GM12878 (cell line): ENCODE measurements at regions not wholly inside any gene's neighbourhood (a gene's known extent, or its start where the extent isn't known, plus 50 kb on each side); places are given as distances from the start of the nearest gene placed in this dataset.

Experiments used
- ELK1 ChIP-seq: IDR thresholded peaks from 2 replicates; pipeline ENCODE4 v1.6.1; 2012; ENCODE audit warnings: low read depth, low read length, improper control_type of control experiment
- EP300 ChIP-seq, 2 experiments: fragments of 150-350 bp in 1 of 2; IDR thresholded peaks; 2 replicates each; pipeline ENCODE4 v1.6.1; 2011 to 2012; ENCODE audit warnings: low read depth in 2 of 2, low read length in 2 of 2, borderline replicate concordance in 1 of 2, improper control_type of control experiment in 1 of 2, inconsistent platforms in 1 of 2; ENCODE audit not compliant: control insufficient read depth in 1 of 2
- SP1 ChIP-seq: IDR thresholded peaks from one replicate; pipeline ENCODE4 v1.6.1; 2011; ENCODE audit warnings: low read depth, low read length
- SPI1 ChIP-seq: IDR thresholded peaks from 2 replicates; pipeline ENCODE4 v1.6.1; 2011; ENCODE audit warnings: low read depth, mild to moderate bottlenecking, low read length, moderate library complexity, borderline replicate concordance; ENCODE audit not compliant: insufficient read depth

- TF ChIP-seq SP1 (no peak), ELK1 (no peak), EP300 (IDR thresholded peaks at IDR 0.05; ENCODE audit: borderline replicate concordance in 1 of 2, control insufficient read depth in 1 of 2, low read depth in 2 of 2, low read length in 2 of 2) (no peak), SPI1 (no peak)
These were observed 52.1 kb upstream of the BACE2 start for GRCh38 chr21:41115851-41116250.
